ENCODE measurements at regions not wholly inside any gene's neighbourhood (a gene's known extent, or its start where the extent isn't known, plus 50 kb on each side); places are given as distances from the start of the nearest gene placed in this dataset.

DNA sequence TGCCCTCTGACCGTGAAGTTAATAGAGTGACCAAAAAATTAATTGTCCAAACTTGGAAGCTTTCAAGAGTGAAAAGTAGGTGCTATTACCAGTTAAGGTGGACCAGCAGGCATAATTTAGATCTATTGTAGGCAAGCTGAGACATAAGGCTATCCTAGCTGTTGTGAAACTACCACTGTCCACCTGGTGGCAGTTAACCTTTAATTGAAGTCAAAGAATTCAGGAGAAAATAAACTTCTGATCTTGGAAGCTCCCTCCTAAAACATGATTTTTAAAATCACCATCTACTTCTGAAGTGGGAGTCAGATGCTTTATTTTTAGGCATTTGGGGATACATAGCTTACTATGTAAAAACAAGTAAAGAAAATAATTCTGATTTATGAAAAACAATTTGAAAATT is 636.3 kb upstream of the HTR2C start:
- peak; percentile 30; the same call in 1 of the 3 replicates for ATAC-seq
- TF ChIP-seq OSR1 (CRISPR knock-in tag; IDR thresholded peaks at IDR 0.05): no peak
- TF ChIP-seq ESRRG (CRISPR knock-in tag; IDR thresholded peaks at IDR 0.05): no peak
- TF ChIP-seq TOX (CRISPR knock-in tag; IDR thresholded peaks at IDR 0.05; ENCODE audit: borderline replicate concordance): no peak
- TF ChIP-seq GLIS3 (CRISPR knock-in tag; IDR thresholded peaks at IDR 0.05): no peak
- no peak for TF ChIP-seq ZFP3 (CRISPR knock-in tag; IDR thresholded peaks at IDR 0.05)
- no peak for TF ChIP-seq ISL1 (CRISPR knock-in tag; IDR thresholded peaks at IDR 0.05)
- TF ChIP-seq SNAI2 (CRISPR knock-in tag; IDR thresholded peaks at IDR 0.05): no peak
- no peak for TF ChIP-seq RARB (CRISPR knock-in tag; IDR thresholded peaks at IDR 0.05)
- TF ChIP-seq, protein P1, sequence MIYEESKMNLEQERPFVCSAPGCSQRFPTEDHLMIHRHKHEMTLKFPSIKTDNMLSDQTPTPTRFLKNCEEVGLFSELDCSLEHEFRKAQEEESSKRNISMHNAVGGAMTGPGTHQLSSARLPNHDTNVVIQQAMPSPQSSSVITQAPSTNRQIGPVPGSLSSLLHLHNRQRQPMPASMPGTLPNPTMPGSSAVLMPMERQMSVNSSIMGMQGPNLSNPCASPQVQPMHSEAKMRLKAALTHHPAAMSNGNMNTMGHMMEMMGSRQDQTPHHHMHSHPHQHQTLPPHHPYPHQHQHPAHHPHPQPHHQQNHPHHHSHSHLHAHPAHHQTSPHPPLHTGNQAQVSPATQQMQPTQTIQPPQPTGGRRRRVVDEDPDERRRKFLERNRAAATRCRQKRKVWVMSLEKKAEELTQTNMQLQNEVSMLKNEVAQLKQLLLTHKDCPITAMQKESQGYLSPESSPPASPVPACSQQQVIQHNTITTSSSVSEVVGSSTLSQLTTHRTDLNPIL (CRISPR knock-in tag; IDR thresholded peaks at IDR 0.05; ENCODE audit: low read depth): no peak
- TF ChIP-seq, protein P2, sequence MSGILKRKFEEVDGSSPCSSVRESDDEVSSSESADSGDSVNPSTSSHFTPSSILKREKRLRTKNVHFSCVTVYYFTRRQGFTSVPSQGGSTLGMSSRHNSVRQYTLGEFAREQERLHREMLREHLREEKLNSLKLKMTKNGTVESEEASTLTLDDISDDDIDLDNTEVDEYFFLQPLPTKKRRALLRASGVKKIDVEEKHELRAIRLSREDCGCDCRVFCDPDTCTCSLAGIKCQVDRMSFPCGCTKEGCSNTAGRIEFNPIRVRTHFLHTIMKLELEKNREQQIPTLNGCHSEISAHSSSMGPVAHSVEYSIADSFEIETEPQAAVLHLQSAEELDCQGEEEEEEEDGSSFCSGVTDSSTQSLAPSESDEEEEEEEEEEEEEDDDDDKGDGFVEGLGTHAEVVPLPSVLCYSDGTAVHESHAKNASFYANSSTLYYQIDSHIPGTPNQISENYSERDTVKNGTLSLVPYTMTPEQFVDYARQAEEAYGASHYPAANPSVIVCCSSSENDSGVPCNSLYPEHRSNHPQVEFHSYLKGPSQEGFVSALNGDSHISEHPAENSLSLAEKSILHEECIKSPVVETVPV (CRISPR knock-in tag; IDR thresholded peaks at IDR 0.05): no peak
- TF ChIP-seq PPARA (CRISPR knock-in tag; IDR thresholded peaks at IDR 0.05; ENCODE audit: borderline replicate concordance): no peak
- no peak for TF ChIP-seq ZFP30 (CRISPR knock-in tag; IDR thresholded peaks at IDR 0.05)
- TF ChIP-seq ZC3H10 (CRISPR knock-in tag; IDR thresholded peaks at IDR 0.05): no peak

DNA sequence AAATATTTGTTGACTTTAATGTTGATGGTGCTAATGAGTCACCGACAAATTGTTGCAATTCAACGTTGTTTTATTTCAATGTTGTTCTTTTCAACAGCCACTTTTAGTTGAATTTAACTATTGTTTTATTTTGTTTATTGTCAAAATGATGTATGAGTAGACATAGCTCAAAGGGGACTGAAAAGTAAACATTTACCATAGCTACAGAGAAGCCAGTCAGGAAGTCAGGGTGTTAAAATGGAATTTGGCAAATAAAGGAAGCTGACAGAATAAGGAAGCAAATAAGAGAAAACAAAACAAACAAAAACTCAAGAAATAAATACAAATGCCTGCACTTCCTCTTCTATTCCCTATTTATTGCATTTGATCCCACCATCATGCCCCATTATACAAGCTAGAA is 648.4 kb upstream of the HTR2C start:
- TF ChIP-seq, protein P2 (CRISPR knock-in tag; IDR thresholded peaks at IDR 0.05): no peak
- TF ChIP-seq ZNF70 (CRISPR knock-in tag; IDR thresholded peaks at IDR 0.05): no peak
- TF ChIP-seq, protein P3, sequence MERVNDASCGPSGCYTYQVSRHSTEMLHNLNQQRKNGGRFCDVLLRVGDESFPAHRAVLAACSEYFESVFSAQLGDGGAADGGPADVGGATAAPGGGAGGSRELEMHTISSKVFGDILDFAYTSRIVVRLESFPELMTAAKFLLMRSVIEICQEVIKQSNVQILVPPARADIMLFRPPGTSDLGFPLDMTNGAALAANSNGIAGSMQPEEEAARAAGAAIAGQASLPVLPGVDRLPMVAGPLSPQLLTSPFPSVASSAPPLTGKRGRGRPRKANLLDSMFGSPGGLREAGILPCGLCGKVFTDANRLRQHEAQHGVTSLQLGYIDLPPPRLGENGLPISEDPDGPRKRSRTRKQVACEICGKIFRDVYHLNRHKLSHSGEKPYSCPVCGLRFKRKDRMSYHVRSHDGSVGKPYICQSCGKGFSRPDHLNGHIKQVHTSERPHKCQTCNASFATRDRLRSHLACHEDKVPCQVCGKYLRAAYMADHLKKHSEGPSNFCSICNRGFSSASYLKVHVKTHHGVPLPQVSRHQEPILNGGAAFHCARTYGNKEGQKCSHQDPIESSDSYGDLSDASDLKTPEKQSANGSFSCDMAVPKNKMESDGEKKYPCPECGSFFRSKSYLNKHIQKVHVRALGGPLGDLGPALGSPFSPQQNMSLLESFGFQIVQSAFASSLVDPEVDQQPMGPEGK (CRISPR knock-in tag; IDR thresholded peaks at IDR 0.05; ENCODE audit: borderline replicate concordance): no peak
- no peak for ATAC-seq

DNA sequence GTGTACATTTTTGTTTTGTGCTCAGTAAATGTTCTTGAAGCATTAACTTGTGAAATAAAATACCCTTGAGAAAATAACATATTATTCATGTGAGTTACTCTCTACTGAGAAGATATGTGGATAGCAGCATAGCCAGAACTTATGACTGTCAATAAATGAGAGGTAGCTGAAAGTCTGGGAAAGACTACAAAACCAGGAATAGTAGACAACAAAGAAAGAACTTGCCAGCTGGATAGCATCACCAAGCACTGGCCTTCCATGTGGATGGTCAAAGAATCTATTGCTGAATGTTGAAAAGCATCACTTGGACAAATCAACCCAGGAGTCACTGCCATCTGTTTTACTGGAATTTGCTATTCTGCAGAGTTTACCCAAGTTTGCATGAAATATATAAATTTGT is 650.0 kb upstream of the HTR2C start:
- no peak for ATAC-seq
- TF ChIP-seq ZNF70 (CRISPR knock-in tag; IDR thresholded peaks at IDR 0.05) (no peak), TOX (CRISPR knock-in tag; IDR thresholded peaks at IDR 0.05; ENCODE audit: borderline replicate concordance) (no peak), TCF4 (CRISPR knock-in tag; IDR thresholded peaks at IDR 0.05; ENCODE audit: borderline replicate concordance) (no peak), CSDC2 (CRISPR knock-in tag; IDR thresholded peaks at IDR 0.05) (no peak), PPARA (CRISPR knock-in tag; IDR thresholded peaks at IDR 0.05; ENCODE audit: borderline replicate concordance) (no peak), ESRRG (CRISPR knock-in tag; IDR thresholded peaks at IDR 0.05) (no peak), GLIS3 (CRISPR knock-in tag; IDR thresholded peaks at IDR 0.05) (no peak), SNAI2 (CRISPR knock-in tag; IDR thresholded peaks at IDR 0.05) (no peak), BACH2 (CRISPR knock-in tag; IDR thresholded peaks at IDR 0.05; ENCODE audit: borderline replicate concordance) (no peak), OSR1 (CRISPR knock-in tag; IDR thresholded peaks at IDR 0.05) (no peak)

DNA sequence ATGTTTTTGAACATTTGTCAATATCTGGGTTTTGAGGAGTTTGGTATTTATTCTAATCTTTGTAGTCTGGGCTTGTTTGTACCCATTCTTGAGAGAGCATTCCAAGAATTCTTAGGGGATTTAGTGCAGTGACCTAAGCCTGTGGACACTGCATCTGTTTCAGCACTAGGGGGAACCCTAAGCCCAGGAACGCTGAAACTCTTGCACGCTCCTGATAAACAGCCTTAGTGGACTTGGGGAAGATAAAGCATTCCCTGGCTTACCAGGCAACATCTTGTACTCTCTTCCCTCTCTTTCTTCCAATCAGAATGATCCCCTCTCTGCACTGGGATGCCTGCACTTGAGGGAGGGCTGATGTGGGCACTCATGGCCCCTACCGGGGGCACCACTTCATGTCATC is 654.9 kb upstream of the HTR2C start:
- peak; percentile 100 for ATAC-seq
- TF ChIP-seq CSDC2 (CRISPR knock-in tag; IDR thresholded peaks at IDR 0.05) (no peak), ZC3H10 (CRISPR knock-in tag; IDR thresholded peaks at IDR 0.05) (no peak), ZNF8 (CRISPR knock-in tag; IDR thresholded peaks at IDR 0.05) (no peak), ZNF565 (CRISPR knock-in tag; conservative IDR thresholded peaks at IDR 0.05; ENCODE audit: low read depth) (no peak), GLIS3 (CRISPR knock-in tag; IDR thresholded peaks at IDR 0.05) (no peak), ARNTL (CRISPR knock-in tag; IDR thresholded peaks at IDR 0.05; ENCODE audit: borderline replicate concordance, low read depth) (no peak), TCF4 (CRISPR knock-in tag; IDR thresholded peaks at IDR 0.05; ENCODE audit: borderline replicate concordance) (no peak), ZFP3 (CRISPR knock-in tag; IDR thresholded peaks at IDR 0.05) (no peak), ISL1 (CRISPR knock-in tag; IDR thresholded peaks at IDR 0.05) (no peak), BACH2 (CRISPR knock-in tag; IDR thresholded peaks at IDR 0.05; ENCODE audit: borderline replicate concordance) (no peak), ZFP30 (CRISPR knock-in tag; IDR thresholded peaks at IDR 0.05) (no peak), RARB (CRISPR knock-in tag; IDR thresholded peaks at IDR 0.05) (no peak), OSR1 (CRISPR knock-in tag; IDR thresholded peaks at IDR 0.05) (no peak), ESRRG (CRISPR knock-in tag; IDR thresholded peaks at IDR 0.05) (no peak)
- TF ChIP-seq, protein P4, sequence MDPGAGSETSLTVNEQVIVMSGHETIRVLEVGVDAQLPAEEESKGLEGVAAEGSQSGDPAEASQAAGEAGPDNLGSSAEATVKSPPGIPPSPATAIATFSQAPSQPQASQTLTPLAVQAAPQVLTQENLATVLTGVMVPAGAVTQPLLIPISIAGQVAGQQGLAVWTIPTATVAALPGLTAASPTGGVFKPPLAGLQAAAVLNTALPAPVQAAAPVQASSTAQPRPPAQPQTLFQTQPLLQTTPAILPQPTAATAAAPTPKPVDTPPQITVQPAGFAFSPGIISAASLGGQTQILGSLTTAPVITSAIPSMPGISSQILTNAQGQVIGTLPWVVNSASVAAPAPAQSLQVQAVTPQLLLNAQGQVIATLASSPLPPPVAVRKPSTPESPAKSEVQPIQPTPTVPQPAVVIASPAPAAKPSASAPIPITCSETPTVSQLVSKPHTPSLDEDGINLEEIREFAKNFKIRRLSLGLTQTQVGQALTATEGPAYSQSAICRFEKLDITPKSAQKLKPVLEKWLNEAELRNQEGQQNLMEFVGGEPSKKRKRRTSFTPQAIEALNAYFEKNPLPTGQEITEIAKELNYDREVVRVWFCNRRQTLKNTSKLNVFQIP (CRISPR knock-in tag; IDR thresholded peaks at IDR 0.05; ENCODE audit: borderline replicate concordance, low read depth): no peak
- TF ChIP-seq, protein P3 (CRISPR knock-in tag; IDR thresholded peaks at IDR 0.05; ENCODE audit: borderline replicate concordance): no peak
- TF ChIP-seq, protein P1 (CRISPR knock-in tag; IDR thresholded peaks at IDR 0.05; ENCODE audit: low read depth): no peak

Data from SK-N-SH treated with all-trans-retinoic acid at 6 μM for 48 hours (cell line).